ENCODE measurements at regions not wholly inside any gene's neighbourhood (a gene's known extent, or its start where the extent isn't known, plus 50 kb on each side); places are given as distances from the start of the nearest gene placed in this dataset.

- TF ChIP-seq POLR2AphosphoS5 (IDR thresholded peaks at IDR 0.05; ENCODE audit: insufficient read depth, low read depth, low read length) (no peak), MYC (IDR thresholded peaks at IDR 0.05; ENCODE audit: low read depth, low read length) (no peak), CTCF (IDR thresholded peaks at IDR 0.05; ENCODE audit: extremely low read depth in 1 of 2, insufficient read depth in 1 of 2, low read depth in 1 of 2, low read length in 2 of 2) (no peak), EZH2 (IDR thresholded peaks at IDR 0.05; ENCODE audit: borderline replicate concordance, low read depth, low read length, severe bottlenecking) (no peak), JUN (IDR thresholded peaks at IDR 0.05; ENCODE audit: borderline replicate concordance, insufficient read depth, insufficient read length, low read depth) (no peak), GATA2 (IDR thresholded peaks at IDR 0.05; ENCODE audit: insufficient read depth, insufficient read length, low read depth, low read length) (no peak), FOS (IDR thresholded peaks at IDR 0.05; ENCODE audit: borderline replicate concordance, insufficient read depth, low read length) (no peak), POLR2A (IDR thresholded peaks at IDR 0.05; ENCODE audit: low read depth, low read length) (no peak), MAX (IDR thresholded peaks at IDR 0.05; ENCODE audit: insufficient read depth, insufficient read length) (no peak)
- no peaks in the 10 kb centered on the region for H4K20me1 ChIP-seq (replicated peaks; ENCODE audit: control insufficient read depth, extremely low read depth, insufficient read depth, low read length)
- ChIA-PET CTCF (no interaction called here), POLR2A (no interaction called here)
- no peaks in the 10 kb centered on the region for H3K9me3 ChIP-seq (replicated peaks; ENCODE audit: control insufficient read depth, insufficient read depth, low read length)
- H3K36me3 ChIP-seq (ENCODE audit: control insufficient read depth in 2 of 2, extremely low read depth in 1 of 2, insufficient read depth in 2 of 2, low read length in 2 of 2), result no peaks in the 10 kb centered on the region
- H3K4me2 ChIP-seq (ENCODE audit: insufficient read depth, low read length), result no peak overlapping the region
- H2AFZ ChIP-seq (ENCODE audit: low read depth, low read length), result no peak overlapping the region
- H3K9me1 ChIP-seq (replicated peaks; ENCODE audit: control insufficient read depth, extremely low read depth, insufficient read depth, low read length), result no peaks in the 10 kb centered on the region
- dilution Hi-C loops (cut with MboI; ENCODE audit: extremely low pct_ligation_motif_present, low sequenced_read_pairs) (no loop called here), intact Hi-C loops (cut with micrococcal nuclease) (no loop called here)
- BruUV-seq (replicated peaks), result no TSS peak
- no peak overlapping the region for H3K27ac ChIP-seq (ENCODE audit: insufficient read depth, low read depth, low read length)
- no peak overlapping the region for H3K4me3 ChIP-seq (replicated peaks in 1 of 3; ENCODE audit: insufficient read depth in 1 of 3, low read depth in 1 of 3, low read length in 3 of 3)
- H3K79me2 ChIP-seq (ENCODE audit: control insufficient read depth, insufficient read depth, low read length), result no peaks in the 10 kb centered on the region
- no peaks in the 10 kb centered on the region for H3K27me3 ChIP-seq (ENCODE audit: control insufficient read depth in 2 of 2, insufficient read depth in 2 of 2, low read length in 2 of 2)
- no peak for DNase-seq (ENCODE audit: low read depth, low spot score)
- H3K9ac ChIP-seq (replicated peaks; ENCODE audit: extremely low read depth, insufficient read depth, low read length), result no peak overlapping the region
- no peaks in the 10 kb centered on the region for H3K4me1 ChIP-seq (ENCODE audit: control insufficient read depth, extremely low read depth, insufficient read depth, low read length)
- no peak for FAIRE-seq
These were observed 95.1 kb upstream of the FIBIN start for GRCh38 chr11:26898799-26899198.

Measured in endothelial cell of umbilical vein (primary cell).